Stimulated activated CD4-positive, alpha-beta T cell treated with anti-CD3 and anti-CD28 coated beads, Interleukin-2, amount 100 ng/mL, for 24 hours (primary cell): ENCODE measurements at regions not wholly inside any gene's neighbourhood (a gene's known extent, or its start where the extent isn't known, plus 50 kb on each side); places are given as distances from the start of the nearest gene placed in this dataset.

ENCODE experiments used
- DNase-seq, 2 donors: peaks; one replicate each; pipeline ENCODE4 v3.0.0-alpha.2; 2020

DNA sequence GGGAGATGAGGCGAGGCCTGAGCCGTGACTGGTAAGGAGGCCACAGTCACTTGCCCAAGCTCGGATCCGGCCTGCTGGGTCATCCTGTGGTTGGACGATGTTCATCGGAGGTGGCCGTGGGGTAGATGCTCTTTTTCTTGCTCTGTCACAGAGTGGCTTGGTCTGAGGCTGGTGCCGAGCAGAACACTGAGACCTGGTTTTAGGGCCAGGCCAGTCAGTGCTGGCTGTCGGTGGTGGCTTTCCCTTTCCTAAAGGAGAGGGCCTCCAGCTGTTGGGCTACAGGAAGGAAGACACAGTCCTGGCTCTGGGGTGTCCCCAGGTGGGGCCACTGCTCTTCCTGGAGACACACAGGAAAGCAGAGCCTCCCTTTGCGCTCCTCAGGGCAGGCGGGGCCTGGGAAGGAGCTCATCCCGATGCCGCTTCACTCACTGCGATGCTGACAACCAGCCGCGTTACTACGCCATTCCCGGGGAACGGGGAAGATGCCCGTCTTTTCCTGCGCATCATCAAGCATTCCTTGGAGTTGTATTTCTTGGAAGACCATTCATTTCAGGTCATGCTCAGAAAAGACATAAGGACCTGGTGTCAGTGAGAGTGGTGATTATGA is 254.8 kb upstream of the IRX4 start:
- DNase-seq: no peak

DNA sequence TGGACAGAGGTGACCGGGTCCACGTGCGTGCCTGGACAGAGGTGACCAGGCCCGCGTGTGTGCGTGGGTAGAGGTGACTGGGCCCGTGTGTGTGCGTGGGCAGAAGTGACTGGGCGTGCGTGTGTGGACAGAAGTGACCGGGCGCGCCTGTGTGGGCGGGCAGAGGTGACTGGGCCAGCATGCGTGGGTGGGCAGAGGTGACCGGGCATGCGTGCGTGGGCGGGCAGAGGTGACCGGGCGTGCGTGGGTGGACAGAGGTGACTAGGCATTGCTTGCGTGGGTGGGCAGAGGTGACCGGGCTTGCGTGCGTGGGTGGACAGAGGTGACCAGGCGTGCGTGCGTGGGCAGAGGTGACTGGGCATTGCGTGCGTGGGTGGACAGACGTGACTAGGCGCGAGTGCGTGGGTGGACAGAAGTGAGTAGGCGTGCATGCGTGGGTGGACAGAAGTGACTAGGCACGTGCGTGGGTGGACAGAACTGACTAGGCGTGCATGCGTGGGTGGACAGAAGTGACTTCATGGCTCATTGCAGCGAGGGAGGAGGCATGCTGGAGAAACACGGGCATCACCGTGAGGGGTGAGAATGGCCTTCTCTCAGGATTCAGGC is 254.1 kb upstream of the IRX4 start:
- peak in 1 of 2 donors; percentile 3 for DNase-seq

DNA sequence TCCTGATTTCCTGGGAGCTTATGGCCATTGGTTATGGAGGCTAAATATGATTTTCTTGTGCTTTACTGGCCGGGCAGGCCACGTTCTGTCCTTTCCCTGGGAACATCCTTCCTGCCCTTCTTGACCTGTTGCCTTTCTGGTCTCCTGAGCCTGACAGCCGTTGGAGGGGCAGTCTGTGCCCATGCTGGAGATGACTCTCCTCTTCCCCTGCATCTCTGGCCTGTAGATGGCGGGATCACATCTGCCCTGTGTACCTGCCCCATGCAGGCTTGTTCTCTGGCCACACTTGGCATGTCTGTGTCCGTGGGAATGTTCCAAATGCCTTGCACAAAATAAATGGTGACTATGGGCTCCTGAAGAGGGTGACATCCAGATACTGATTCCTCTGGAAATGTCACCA is 253.1 kb upstream of the IRX4 start:
- DNase-seq: no peak

DNA sequence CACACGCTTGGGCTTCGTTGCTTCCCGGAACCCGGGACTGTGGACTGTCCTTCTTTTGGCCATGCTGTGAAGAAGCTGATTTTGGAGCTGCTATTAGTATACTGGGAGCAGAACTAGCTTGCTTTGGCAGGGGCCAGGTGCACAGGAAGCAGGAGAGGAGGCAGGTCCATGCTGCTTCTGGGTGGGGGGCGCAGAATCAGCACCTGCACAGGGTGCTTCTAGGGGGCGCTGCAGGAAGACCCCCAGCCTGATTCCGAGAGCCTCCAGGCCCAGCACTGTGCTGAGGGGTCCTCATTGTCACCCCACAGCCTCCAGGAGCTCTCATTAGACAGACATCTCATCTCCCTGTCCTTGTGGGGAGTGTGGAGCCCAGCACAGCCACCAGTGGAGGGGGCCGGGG is 252.6 kb upstream of the IRX4 start:
- no peak for DNase-seq

DNA sequence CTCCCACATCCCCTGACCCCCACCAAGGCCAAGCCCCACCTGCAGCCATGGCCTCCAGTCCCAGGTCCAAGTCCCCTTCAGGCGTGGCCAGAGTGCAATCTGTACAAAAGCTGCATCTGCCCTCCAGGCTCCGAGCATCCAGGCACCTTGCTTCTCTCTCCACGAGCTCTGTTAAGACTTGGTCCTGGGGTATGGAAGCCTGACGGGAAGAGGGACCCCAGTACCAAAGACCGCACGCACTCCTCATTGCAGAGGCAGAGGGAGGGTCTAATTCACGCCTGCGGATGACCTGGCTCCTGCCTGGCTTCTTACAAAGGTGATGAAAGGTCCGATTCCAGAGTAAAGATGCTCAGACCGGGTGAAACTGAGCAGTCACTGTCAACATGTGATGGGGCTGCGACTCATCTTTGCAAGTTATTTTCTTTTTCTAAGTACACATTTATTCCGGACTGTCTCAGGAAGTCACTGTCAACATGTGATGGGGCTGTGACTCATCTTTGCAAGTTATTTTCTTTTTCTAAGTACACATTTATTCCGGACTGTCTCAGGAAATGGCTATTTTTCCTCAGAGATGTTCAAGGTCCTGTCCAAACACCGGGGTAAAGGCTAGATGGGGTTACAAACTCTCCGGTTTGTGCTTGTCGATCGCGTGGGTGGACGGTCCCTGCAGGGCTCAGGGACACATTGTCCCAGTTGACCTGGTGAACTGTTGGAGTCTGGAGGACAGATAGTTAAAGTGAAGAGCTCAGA is 252.0 kb upstream of the IRX4 start:
- no peak for DNase-seq

GRCh38 chr5:2133936-2134335 is 251.2 kb upstream of the IRX4 start:
- DNase-seq: no peak

DNA sequence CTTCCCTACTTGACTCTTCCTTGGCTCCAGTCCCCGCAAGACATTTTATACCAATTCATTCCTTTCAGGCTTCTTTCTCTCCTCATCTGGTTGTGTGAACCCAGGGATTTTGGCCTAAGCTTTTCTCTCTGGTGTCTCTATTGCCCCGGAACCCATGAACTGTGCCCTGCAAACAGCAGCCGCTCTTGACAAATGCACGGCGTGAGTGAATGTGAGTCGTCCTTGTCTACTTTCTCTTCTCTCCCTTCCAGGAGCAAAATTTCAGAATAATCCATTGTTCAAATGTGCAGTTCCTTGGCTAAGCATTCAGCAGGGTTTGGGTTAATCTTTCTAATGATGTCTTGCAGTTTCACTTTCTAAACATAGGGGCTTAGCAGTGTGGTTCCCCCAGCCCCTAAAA is 250.4 kb upstream of the IRX4 start:
- DNase-seq: no peak

DNA sequence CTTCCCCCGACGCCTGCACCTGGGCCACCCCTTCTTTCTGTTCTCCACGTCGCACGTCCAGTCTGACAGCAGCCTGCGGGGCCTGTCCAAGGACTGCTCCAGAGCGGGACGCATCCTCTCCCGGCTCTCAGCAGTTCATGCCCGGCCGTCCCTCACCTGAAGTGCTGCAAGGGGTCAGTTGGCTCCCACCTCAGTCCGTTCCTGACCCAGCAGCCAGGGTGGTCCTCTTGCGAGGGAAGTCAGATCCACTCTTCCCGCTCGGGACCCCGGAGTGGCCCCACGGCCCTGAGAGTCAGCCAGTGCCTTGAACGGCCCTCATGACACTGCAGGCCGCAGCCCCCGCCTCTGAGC is 249.7 kb upstream of the IRX4 start:
- no peak for DNase-seq

DNA sequence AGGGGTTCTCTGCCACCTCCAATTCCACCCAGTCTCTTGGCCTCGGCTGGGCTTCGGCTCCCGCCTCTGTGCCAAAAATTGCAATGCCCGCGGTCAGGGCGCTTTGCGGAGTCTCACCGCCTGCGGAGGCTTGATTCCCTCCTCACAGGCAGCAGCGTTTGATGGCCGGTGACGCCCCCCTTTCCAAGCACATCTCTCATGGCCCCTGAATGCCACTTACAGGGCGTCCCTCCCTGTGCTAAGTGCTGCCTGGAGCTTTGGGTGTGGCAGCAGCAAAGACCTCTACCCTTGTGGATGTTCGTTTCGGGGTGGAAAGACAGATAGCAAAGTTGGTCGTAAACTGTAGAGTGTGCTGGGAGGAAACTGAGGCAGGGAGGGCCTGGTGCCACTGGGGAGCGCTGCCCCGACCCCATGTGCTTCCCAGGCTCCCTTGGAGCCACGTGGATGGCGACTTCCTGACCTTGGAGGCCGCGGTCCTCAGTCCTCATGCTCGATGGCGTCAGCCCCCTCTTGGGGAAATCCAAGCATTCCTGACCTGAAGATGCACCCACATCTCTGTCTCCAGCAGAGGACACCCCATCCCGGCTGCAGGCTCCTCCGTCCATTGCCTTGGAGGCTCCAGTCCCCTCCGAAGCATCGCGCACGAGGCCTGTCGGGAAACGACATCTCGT is 249.2 kb upstream of the IRX4 start:
- no peak for DNase-seq

DNA sequence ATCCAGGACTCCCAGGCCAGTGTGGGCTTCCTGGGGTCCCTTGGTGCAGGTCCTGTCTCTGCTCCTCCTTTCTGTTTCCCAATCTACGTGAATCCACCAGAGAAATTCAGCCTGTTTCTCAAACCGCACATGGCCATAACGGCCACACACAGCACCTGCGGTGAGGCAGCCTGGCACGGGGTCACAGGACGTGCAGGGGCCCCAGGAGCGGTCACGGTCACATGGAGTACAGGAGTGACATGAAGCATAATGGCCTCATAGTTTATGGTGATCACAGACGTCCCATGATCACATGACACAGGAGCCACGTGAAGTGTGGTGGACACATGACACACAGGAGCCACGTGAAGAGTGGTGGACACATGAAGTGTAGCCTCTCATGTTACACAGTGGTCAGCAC is 248.5 kb upstream of the IRX4 start:
- DNase-seq: no peak

DNA sequence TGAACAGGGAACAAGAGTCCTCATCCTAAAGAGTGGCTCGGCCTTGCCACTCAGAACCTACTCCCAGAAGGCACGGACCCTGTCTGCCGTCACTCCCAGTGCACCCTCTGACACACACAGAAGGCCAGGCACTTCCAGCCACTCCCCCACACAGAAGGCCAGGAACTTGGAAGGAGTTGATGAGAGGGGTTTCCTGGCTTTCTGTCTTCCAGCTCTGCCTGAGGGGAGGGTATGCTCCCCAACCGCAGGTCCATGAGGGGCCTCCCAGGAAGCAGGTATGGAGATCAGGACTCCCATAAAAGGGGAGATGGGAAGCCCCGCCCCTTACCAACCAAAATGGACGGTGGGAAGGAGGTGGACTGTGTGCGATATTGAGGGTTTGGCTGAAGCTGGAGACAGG is 247.6 kb upstream of the IRX4 start:
- no peak for DNase-seq

GRCh38 chr5:2129568-2130272 is 247.0 kb upstream of the IRX4 start:
- no peak for DNase-seq

DNA sequence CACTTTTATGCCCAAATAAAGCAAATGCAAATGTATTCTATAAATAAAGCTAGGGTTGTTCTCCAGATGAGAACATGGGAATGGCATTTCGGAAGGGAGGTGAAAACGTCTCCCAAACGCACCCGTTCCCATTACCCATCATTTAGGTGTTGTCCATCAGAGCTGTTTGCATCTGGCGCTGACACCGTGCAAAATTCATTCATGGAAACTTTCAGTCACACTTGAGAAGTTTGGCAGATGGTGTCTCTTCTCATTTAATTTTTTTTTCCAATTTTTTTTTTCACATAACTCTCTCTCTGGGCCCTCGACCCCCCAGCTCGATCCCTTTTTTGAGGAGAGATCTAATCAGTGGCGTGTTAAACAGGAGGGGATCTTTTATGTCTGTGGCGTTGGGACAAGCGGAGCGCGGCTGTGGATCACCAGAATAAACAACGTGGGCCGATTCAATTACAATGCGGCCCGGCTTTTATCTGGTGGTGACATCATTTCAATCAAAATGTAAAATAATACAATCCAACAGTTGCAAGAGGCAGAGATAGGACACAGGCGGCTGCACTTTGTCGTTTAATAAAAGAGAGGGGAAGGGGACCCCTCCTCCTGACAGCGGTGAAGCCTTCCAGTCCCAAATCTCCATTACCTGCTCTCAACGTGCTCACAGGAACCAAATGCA is 246.1 kb upstream of the IRX4 start:
- DNase-seq: no peak

- DNase-seq: no peak
Measured at GRCh38 chr5:2126512-2126911, 243.8 kb upstream of the IRX4 start.

GRCh38 chr5:2125901-2126265 is 243.2 kb upstream of the IRX4 start:
- DNase-seq: no peak

GRCh38 chr5:2125171-2125900 is 242.6 kb upstream of the IRX4 start:
- DNase-seq: no peak

DNA sequence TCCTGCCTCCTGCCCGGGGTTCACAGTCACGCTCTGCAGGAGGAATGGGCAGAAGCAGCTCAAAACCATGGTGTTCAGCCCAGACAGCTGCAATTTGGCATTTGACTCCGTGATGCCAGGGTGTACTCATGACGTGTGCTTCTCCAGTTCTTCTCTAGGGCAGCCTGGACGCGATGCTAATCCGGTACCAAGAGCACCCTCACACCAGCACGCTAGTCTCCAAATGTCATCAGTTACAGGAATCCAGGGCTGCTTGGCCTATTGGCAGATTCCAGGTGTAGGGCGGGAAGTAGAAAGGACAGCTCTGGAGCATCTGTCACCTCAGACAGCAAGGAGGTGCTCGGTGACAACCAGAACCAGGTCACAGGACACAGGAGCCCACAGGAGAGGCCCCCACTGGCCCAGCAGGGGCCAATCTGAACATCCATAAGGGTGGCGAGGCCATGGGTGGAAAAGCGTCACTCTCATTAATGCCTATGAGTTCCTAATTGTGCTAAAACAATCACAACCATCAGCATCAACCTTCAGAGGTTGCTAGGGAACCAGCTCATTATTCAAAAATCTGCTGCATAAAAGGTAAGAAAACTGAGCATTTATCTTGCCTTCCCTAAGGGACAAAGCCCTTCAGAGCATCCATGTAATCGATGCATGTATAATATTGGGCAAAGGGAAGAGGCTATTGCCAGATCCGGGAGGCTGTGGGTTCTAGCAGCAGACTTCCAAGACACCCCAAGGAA is 241.9 kb upstream of the IRX4 start:
- DNase-seq: no peak

GRCh38 chr5:2123874-2124273 is 241.1 kb upstream of the IRX4 start:
- no peak for DNase-seq

DNA sequence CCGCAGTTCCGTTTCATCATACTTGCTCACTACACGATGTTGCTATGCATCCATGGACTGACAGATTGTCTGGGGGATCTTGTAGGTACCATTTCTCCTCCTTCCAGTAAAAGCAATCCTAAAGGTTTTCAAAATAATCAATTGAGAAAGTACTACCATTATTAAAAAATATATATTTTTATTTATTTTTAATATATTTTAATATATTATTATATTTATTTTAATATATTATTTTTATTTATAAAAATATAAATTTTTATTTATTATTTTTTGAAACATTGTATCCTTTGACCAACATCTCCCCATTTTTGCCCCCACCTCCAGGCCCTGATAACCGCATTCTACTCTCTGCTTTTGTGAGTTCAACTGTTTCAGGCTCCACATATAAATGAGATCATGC is 237.6 kb upstream of the IRX4 start:
- no peak for DNase-seq

- no peak for DNase-seq
Measured at GRCh38 chr5:2119573-2119972, 236.8 kb upstream of the IRX4 start.

DNA sequence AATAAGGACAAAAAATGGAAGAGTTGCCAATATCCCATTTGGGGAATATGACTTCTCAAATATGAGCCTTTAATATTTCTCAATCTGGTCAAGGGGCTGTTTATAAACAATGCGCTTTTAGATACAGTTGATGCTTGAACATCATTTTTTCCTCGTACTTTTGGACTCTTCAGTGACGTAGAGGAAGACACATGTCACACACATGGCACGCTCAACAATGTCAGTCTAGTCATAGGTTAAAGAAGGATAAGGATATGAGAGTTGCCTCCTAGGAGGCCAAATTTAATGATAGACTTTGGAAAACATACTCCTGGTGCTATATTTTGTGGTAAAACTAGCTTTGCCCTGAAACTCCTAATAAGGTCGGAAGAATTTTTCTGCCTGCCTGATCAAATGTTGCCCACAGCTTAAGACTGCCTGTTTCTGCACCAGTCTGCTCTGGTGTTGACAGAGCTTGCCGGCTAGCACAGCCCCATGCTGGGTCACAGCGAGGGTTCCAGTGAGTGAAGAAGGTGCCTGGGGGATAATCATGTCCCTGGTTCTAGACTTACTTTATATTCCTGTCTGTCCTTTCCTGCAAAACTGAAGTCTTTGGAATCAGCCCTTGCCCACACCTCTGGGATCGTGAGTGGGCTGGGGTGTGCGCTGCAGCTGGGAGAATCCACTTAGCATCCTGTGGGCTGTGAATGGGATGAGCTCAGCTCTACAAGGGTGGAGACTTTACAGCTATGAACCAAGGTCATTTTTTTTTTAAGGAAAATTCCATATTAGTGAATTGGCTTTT is 230.8 kb upstream of the IRX4 start:
- no peak for DNase-seq
